GM19328 (cell line): ENCODE measurements at regions not wholly inside any gene's neighbourhood (a gene's known extent, or its start where the extent isn't known, plus 50 kb on each side); places are given as distances from the start of the nearest gene placed in this dataset.
A peak's percentile ranks its signal among the peaks of the same experiment; 100 is the strongest.

ENCODE experiments used
- ATAC-seq: cut with Tn5 transposase; IDR thresholded peaks from one replicate; pipeline ENCODE4 v1.9.1; 2021; ENCODE audit warnings: mild to moderate bottlenecking, moderate library complexity; ENCODE audit not compliant: unreplicated experiment

- no peak for ATAC-seq
Observed at GRCh38 chr6:54710456-54710855, 136.1 kb upstream of the FAM83B start.

- no peak for ATAC-seq
Observed at GRCh38 chr6:54716010-54716409, 130.6 kb upstream of the FAM83B start.

- ATAC-seq = no peak
Observed at GRCh38 chr6:54716877-54717276, 129.7 kb upstream of the FAM83B start.

GRCh38 chr6:54717849-54718455 lies 128.6 kb upstream of the FAM83B start:
- peak; percentile 77 for ATAC-seq

- ATAC-seq = no peak
Observed at GRCh38 chr6:54718541-54719023, 128.0 kb upstream of the FAM83B start.

- no peak for ATAC-seq
Observed at GRCh38 chr6:54719131-54719530, 127.4 kb upstream of the FAM83B start.

- no peak for ATAC-seq
Observed at GRCh38 chr6:54719633-54720032, 126.9 kb upstream of the FAM83B start.

- ATAC-seq = no peak
Observed at GRCh38 chr6:54722328-54722727, 124.2 kb upstream of the FAM83B start.

- ATAC-seq = no peak
Observed at GRCh38 chr6:54729716-54730115, 116.9 kb upstream of the FAM83B start.

GRCh38 chr6:54730767-54731630 lies 115.6 kb upstream of the FAM83B start:
- ATAC-seq = no peak

- ATAC-seq = no peak
Observed at GRCh38 chr6:54737247-54737646, 109.3 kb upstream of the FAM83B start.

- ATAC-seq = no peak
Observed at GRCh38 chr6:54747955-54748354, 98.6 kb upstream of the FAM83B start.

- ATAC-seq = no peak
Observed at GRCh38 chr6:54754406-54754805, 92.2 kb upstream of the FAM83B start.

GRCh38 chr6:54758340-54758739 lies 88.2 kb upstream of the FAM83B start:
- ATAC-seq = no peak

GRCh38 chr6:54768494-54768893 lies 78.1 kb upstream of the FAM83B start:
- ATAC-seq = no peak

GRCh38 chr6:54770328-54770727 lies 76.2 kb upstream of the FAM83B start:
- no peak for ATAC-seq

- ATAC-seq = no peak
Observed at GRCh38 chr6:54771968-54772367, 74.6 kb upstream of the FAM83B start.

GRCh38 chr6:54772610-54773009 lies 74.0 kb upstream of the FAM83B start:
- no peak for ATAC-seq

GRCh38 chr6:54775576-54775975 lies 71.0 kb upstream of the FAM83B start:
- ATAC-seq = no peak

GRCh38 chr6:54776891-54777290 lies 69.7 kb upstream of the FAM83B start:
- ATAC-seq = no peak

- ATAC-seq = no peak
Observed at GRCh38 chr6:54778731-54779130, 67.8 kb upstream of the FAM83B start.

- no peak for ATAC-seq
Observed at GRCh38 chr6:54784011-54784410, 62.6 kb upstream of the FAM83B start.
